Tibial nerve (tissue), 3 donors: ENCODE measurements at regions not wholly inside any gene's neighbourhood (a gene's known extent, or its start where the extent isn't known, plus 50 kb on each side); places are given as distances from the start of the nearest gene placed in this dataset.

Experiments used
- CTCF ChIP-seq, 5 experiments: fragments of 200-600 bp in 3 of 5; fragments of 450-650 bp in 2 of 5; sonication (generic) in 3 of 5; IDR thresholded peaks; one replicate each; pipeline ENCODE4 v1.5.1; 2016 to 2019; ENCODE audit warnings: antibody characterized with exemption in 5 of 5, mild to moderate bottlenecking in 3 of 5, moderate library complexity in 2 of 5
- POLR2A ChIP-seq, 2 donors: fragments of 450-650 bp; IDR thresholded peaks; one replicate each; pipeline ENCODE4 v1.6.1; 2017; ENCODE audit warnings: antibody characterized with exemption in 2 of 2, mild to moderate bottlenecking in 2 of 2, moderate library complexity in 2 of 2

GRCh38 chr2:8494589-8494988, 187.3 kb upstream of the ID2 start:
- TF ChIP-seq CTCF (IDR thresholded peaks at IDR 0.05) (no peak), POLR2A (IDR thresholded peaks at IDR 0.05) (no peak)
